ENCODE measurements at regions not wholly inside any gene's neighbourhood (a gene's known extent, or its start where the extent isn't known, plus 50 kb on each side); places are given as distances from the start of the nearest gene placed in this dataset.
"Not testable (repeated sequence)": the region's sequence is repeated elsewhere in the genome, so short reads cannot be mapped to it uniquely, and the experiment has no call there.

DNA sequence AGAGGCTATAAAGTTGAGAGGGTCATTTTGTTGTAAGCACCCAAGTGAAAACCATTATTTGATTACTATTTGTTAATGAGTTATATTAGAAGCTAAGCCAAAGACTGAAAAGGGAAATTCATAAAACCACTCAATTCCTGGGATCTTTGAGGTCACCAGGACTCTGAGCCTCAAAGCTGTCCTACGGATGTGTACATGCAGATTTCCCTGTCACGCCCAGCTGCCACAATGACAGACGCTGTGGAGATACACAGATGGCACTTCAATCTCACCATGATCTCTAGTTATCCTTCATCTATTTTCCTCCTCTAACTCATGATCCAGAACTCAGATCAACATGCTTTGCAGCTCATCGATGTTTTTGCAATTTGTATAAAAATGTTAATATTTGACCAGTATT, 403.5 kb upstream of the MIR17HG start:
- Histone ChIP-seq H3F3A (ENCODE audit: low read length, unreplicated experiment) (no peaks in the 10 kb centered on the region), H3K9me3 (ENCODE audit: low read length) (no peaks in the 10 kb centered on the region), H3K9me2 (replicated peaks; ENCODE audit: low read length) (no peaks in the 10 kb centered on the region), H3K36me3 (ENCODE audit: low read depth, low read length) (no peaks in the 10 kb centered on the region), H3K4me2 (ENCODE audit: low read length) (no peak overlapping the region), H3K79me2 (ENCODE audit: low read length) (no peaks in the 10 kb centered on the region), H2AFZ (ENCODE audit: low read length) (no peak overlapping the region), H3K27me3 (ENCODE audit: low read length) (no peaks in the 10 kb centered on the region), H3K27ac (ENCODE audit: low read length) (no peak overlapping the region), H3K4me3 (ENCODE audit: low read length) (no peak overlapping the region), H3K4me1 (ENCODE audit: insufficient read depth, low read length) (peaks cover 9% of the 10 kb centered on the region; the same call in 1 of the 2 replicates), H4K20me1 (ENCODE audit: low read length) (no peaks in the 10 kb centered on the region), H3K9ac (ENCODE audit: low read length) (no peak overlapping the region)
- intact Hi-C loops (cut with micrococcal nuclease): no loop called here
- DNase-seq (no peak), ATAC-seq (no peak)
- no peak for TF ChIP-seq EZH2 (IDR thresholded peaks at IDR 0.05; ENCODE audit: low read length, unreplicated experiment)
- TF ChIP-seq, protein P1, sequence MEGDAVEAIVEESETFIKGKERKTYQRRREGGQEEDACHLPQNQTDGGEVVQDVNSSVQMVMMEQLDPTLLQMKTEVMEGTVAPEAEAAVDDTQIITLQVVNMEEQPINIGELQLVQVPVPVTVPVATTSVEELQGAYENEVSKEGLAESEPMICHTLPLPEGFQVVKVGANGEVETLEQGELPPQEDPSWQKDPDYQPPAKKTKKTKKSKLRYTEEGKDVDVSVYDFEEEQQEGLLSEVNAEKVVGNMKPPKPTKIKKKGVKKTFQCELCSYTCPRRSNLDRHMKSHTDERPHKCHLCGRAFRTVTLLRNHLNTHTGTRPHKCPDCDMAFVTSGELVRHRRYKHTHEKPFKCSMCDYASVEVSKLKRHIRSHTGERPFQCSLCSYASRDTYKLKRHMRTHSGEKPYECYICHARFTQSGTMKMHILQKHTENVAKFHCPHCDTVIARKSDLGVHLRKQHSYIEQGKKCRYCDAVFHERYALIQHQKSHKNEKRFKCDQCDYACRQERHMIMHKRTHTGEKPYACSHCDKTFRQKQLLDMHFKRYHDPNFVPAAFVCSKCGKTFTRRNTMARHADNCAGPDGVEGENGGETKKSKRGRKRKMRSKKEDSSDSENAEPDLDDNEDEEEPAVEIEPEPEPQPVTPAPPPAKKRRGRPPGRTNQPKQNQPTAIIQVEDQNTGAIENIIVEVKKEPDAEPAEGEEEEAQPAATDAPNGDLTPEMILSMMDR (conservative IDR thresholded peaks at IDR 0.05; ENCODE audit: low read depth, low read length): no peak
- TF ChIP-seq EZH2phosphoT487 (IDR thresholded peaks at IDR 0.05; ENCODE audit: borderline replicate concordance, low read length): no peak
- ChIA-PET POLR2A (ENCODE audit: unreplicated experiment) (no interaction called here), CTCF (no interaction called here)
- no TSS peak for BruUV-seq (replicated peaks)

DNA sequence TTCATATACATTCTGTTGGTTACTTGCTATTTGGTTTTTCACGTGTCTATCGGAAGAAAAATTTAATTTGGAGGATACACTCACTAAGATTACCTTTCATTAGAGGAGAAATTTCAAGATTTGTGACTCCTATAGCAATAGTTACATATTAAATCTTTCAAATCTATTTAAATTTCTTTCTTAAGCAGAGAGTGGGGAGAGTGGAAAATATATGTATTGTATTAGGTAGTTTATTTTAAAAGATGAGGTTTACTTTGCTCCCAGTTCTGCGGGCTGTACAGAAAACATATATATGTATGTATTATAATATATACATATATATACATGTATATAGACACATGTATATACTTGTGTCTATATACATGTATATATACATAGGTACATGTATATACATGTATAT, 402.3 kb upstream of the MIR17HG start:
- CTCF ChIA-PET; DNase-seq; H3K36me3 ChIP-seq (ENCODE audit: low read depth, low read length); POLR2A ChIA-PET (ENCODE audit: unreplicated experiment); H3K79me2 ChIP-seq (ENCODE audit: low read length); H3K27me3 ChIP-seq (ENCODE audit: low read length); H2AFZ ChIP-seq (ENCODE audit: low read length); H3F3A ChIP-seq (ENCODE audit: low read length, unreplicated experiment); H4K20me1 ChIP-seq (ENCODE audit: low read length); H3K4me2 ChIP-seq (ENCODE audit: low read length); H3K9me2 ChIP-seq (replicated peaks; ENCODE audit: low read length); H3K9ac ChIP-seq (ENCODE audit: low read length); ATAC-seq; BruUV-seq (replicated peaks); H3K27ac ChIP-seq (ENCODE audit: low read length); intact Hi-C loops (cut with micrococcal nuclease); H3K4me3 ChIP-seq (ENCODE audit: low read length); H3K9me3 ChIP-seq (ENCODE audit: low read length): not testable (repeated sequence)
- peaks cover 16% of the 10 kb centered on the region for H3K4me1 ChIP-seq (ENCODE audit: insufficient read depth, low read length)

DNA sequence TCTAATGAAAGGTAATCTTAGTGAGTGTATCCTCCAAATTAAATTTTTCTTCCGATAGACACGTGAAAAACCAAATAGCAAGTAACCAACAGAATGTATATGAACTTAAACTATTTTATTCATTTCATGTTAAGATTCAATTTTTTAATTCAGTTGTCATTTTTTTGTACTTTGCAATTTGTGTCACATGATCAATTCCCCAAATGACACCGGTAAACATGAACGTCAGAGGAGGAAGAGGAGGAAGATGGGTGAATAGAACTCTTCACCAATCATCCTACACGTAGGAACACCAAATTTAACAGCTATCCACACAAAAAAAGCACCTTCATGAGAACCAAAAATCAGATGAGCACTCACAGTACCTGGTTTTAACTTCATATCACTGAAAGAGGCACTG, 401.4 kb upstream of the MIR17HG start:
- POLR2A ChIA-PET (ENCODE audit: unreplicated experiment); ATAC-seq; H3K9me3 ChIP-seq (ENCODE audit: low read length); H3K4me2 ChIP-seq (ENCODE audit: low read length); H3K27me3 ChIP-seq (ENCODE audit: low read length); H3K79me2 ChIP-seq (ENCODE audit: low read length); H3K36me3 ChIP-seq (ENCODE audit: low read depth, low read length); H3F3A ChIP-seq (ENCODE audit: low read length, unreplicated experiment); H2AFZ ChIP-seq (ENCODE audit: low read length); H3K9ac ChIP-seq (ENCODE audit: low read length); DNase-seq; CTCF ChIA-PET; H4K20me1 ChIP-seq (ENCODE audit: low read length); H3K27ac ChIP-seq (ENCODE audit: low read length); intact Hi-C loops (cut with micrococcal nuclease); BruUV-seq (replicated peaks); H3K9me2 ChIP-seq (replicated peaks; ENCODE audit: low read length); H3K4me3 ChIP-seq (ENCODE audit: low read length): not testable (repeated sequence)
- peaks cover 26% of the 10 kb centered on the region for H3K4me1 ChIP-seq (ENCODE audit: insufficient read depth, low read length)

DNA sequence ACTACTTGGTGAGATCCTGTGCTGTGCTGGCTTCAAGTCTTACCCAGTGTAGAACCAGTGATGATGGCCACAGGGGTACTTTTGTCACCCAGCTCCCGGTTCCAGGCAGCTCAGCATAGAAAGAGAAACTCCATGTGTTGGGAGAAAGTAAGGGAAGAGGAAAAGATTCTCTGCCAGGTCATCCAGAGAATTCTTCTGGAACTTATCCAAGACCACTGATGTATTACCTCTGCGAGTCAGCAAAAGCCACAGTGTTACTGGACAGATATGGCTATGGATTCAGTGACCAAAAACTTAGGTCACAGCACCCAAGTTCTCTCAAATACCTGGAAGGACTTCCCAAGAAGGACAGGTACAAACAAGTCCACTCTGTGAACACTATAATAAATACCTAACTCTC, 399.5 kb upstream of the MIR17HG start:
- no peaks in the 10 kb centered on the region for H3K79me2 ChIP-seq (ENCODE audit: low read length)
- peaks cover 42% of the 10 kb centered on the region for H3K4me1 ChIP-seq (ENCODE audit: insufficient read depth, low read length)
- CTCF ChIA-PET: no interaction called here
- intact Hi-C loops (cut with micrococcal nuclease): no loop called here
- no peaks in the 10 kb centered on the region for H3K27me3 ChIP-seq (ENCODE audit: low read length)
- no peaks in the 10 kb centered on the region for H3K36me3 ChIP-seq (ENCODE audit: low read depth, low read length)
- no TSS peak for BruUV-seq (replicated peaks)
- H3F3A ChIP-seq (ENCODE audit: low read length, unreplicated experiment): no peaks in the 10 kb centered on the region
- POLR2A ChIA-PET (ENCODE audit: unreplicated experiment): no interaction called here
- no peak overlapping the region for H3K4me2 ChIP-seq (ENCODE audit: low read length)
- no peak for TF ChIP-seq EZH2 (IDR thresholded peaks at IDR 0.05; ENCODE audit: low read length, unreplicated experiment)
- TF ChIP-seq EZH2phosphoT487 (IDR thresholded peaks at IDR 0.05; ENCODE audit: borderline replicate concordance, low read length): no peak
- TF ChIP-seq, protein P1 (conservative IDR thresholded peaks at IDR 0.05; ENCODE audit: low read depth, low read length): no peak
- H3K9me3 ChIP-seq (ENCODE audit: low read length): no peaks in the 10 kb centered on the region
- DNase-seq (peak; percentile 48), ATAC-seq (no peak)
- H3K4me3 ChIP-seq (ENCODE audit: low read length): no peak overlapping the region
- no peak overlapping the region for H3K9ac ChIP-seq (ENCODE audit: low read length)
- no peak overlapping the region for H2AFZ ChIP-seq (ENCODE audit: low read length)
- H3K9me2 ChIP-seq (replicated peaks; ENCODE audit: low read length): no peaks in the 10 kb centered on the region
- H3K27ac ChIP-seq (ENCODE audit: low read length): peak overlapping the region; percentile 38
- H4K20me1 ChIP-seq (ENCODE audit: low read length): no peaks in the 10 kb centered on the region
